ENCODE measurements at regions not wholly inside any gene's neighbourhood (a gene's known extent, or its start where the extent isn't known, plus 50 kb on each side); places are given as distances from the start of the nearest gene placed in this dataset.

GRCh38 chr2:175468431-175469098, 287.1 kb upstream of the ATP5MC3 start:
- intact Hi-C loops (cut with micrococcal nuclease), result no loop called here

GRCh38 chr2:175465101-175465500, 283.6 kb upstream of the ATP5MC3 start:
- intact Hi-C loops (cut with micrococcal nuclease), result no loop called here

GRCh38 chr2:175464311-175464670, 282.8 kb upstream of the ATP5MC3 start:
- intact Hi-C loops (cut with micrococcal nuclease), result no loop called here

- intact Hi-C loops (cut with micrococcal nuclease), result no loop called here
Measured at GRCh38 chr2:175463589-175464310, 282.2 kb upstream of the ATP5MC3 start.

- intact Hi-C loops (cut with micrococcal nuclease), result no loop called here
Measured at GRCh38 chr2:175463169-175463568, 281.7 kb upstream of the ATP5MC3 start.

- intact Hi-C loops (cut with micrococcal nuclease), result no loop called here
Measured at GRCh38 chr2:175462246-175462645, 280.7 kb upstream of the ATP5MC3 start.

GRCh38 chr2:175461839-175462238, 280.3 kb upstream of the ATP5MC3 start:
- intact Hi-C loops (cut with micrococcal nuclease), result no loop called here

- intact Hi-C loops (cut with micrococcal nuclease), result no loop called here
Measured at GRCh38 chr2:175457895-175458448, 276.5 kb upstream of the ATP5MC3 start.

GRCh38 chr2:175454953-175455389, 273.5 kb upstream of the ATP5MC3 start:
- intact Hi-C loops (cut with micrococcal nuclease), result no loop called here

- intact Hi-C loops (cut with micrococcal nuclease), result no loop called here
Measured at GRCh38 chr2:175450029-175450760, 268.7 kb upstream of the ATP5MC3 start.

- intact Hi-C loops (cut with micrococcal nuclease), result no loop called here
Measured at GRCh38 chr2:175449616-175450015, 268.1 kb upstream of the ATP5MC3 start.

GRCh38 chr2:175446201-175446600, 264.7 kb upstream of the ATP5MC3 start:
- intact Hi-C loops (cut with micrococcal nuclease), result no loop called here

- intact Hi-C loops (cut with micrococcal nuclease), result no loop called here
Measured at GRCh38 chr2:175445281-175445680, 263.8 kb upstream of the ATP5MC3 start.

GRCh38 chr2:175442441-175442840, 260.9 kb upstream of the ATP5MC3 start:
- intact Hi-C loops (cut with micrococcal nuclease), result no loop called here

GRCh38 chr2:175441181-175441761, 259.8 kb upstream of the ATP5MC3 start:
- intact Hi-C loops (cut with micrococcal nuclease), result no loop called here

GRCh38 chr2:175439416-175439815, 257.9 kb upstream of the ATP5MC3 start:
- intact Hi-C loops (cut with micrococcal nuclease), result no loop called here

- intact Hi-C loops (cut with micrococcal nuclease), result no loop called here
Measured at GRCh38 chr2:175437167-175437566, 255.7 kb upstream of the ATP5MC3 start.

GRCh38 chr2:175436076-175436475, 254.6 kb upstream of the ATP5MC3 start:
- intact Hi-C loops (cut with micrococcal nuclease), result no loop called here

- intact Hi-C loops (cut with micrococcal nuclease), result no loop called here
Measured at GRCh38 chr2:175435012-175435411, 253.5 kb upstream of the ATP5MC3 start.

GRCh38 chr2:175432793-175433192, 251.3 kb upstream of the ATP5MC3 start:
- intact Hi-C loops (cut with micrococcal nuclease), result no loop called here

GRCh38 chr2:175432021-175432420, 250.5 kb upstream of the ATP5MC3 start:
- intact Hi-C loops (cut with micrococcal nuclease), result no loop called here
